ENCODE measurements at regions not wholly inside any gene's neighbourhood (a gene's known extent, or its start where the extent isn't known, plus 50 kb on each side); places are given as distances from the start of the nearest gene placed in this dataset.

GRCh38 chr6:92864966-92865555 is 554.3 kb downstream of the EPHA7 start:
- ATAC-seq (no peak), FAIRE-seq (no peak), DNase-seq (ENCODE audit: low read depth in 1 of 2, low spot score in 1 of 2) (no peak)
- ChIA-PET CTCF (no interaction called here), POLR2A (no interaction called here)
- 0% methylated on average over 3 of the region's 3 CpGs for WGBS (ENCODE audit: missing lambda C conversion rate)
- no peak overlapping the region for H3K4me3 ChIP-seq
- no peak overlapping the region for H3K27ac ChIP-seq
- no peak overlapping the region for H3K4me2 ChIP-seq
- no peak for TF ChIP-seq CHD2 (IDR thresholded peaks at IDR 0.05; ENCODE audit: low read length, partially characterized antibody)
- TF ChIP-seq FOSL2 (IDR thresholded peaks at IDR 0.05), result no peak
- TF ChIP-seq FOSL2 (CRISPR knock-in tag; IDR thresholded peaks at IDR 0.05), result no peak
- TF ChIP-seq REST (IDR thresholded peaks at IDR 0.05), result no peak
- no peak for TF ChIP-seq KDM1A (IDR thresholded peaks at IDR 0.05; ENCODE audit: low read depth)
- TF ChIP-seq SREBF2 (IDR thresholded peaks at IDR 0.05), result no peak
- TF ChIP-seq ESRRA (IDR thresholded peaks at IDR 0.05; ENCODE audit: borderline replicate concordance, low read length), result no peak
- no peak for TF ChIP-seq EHMT2 (IDR thresholded peaks at IDR 0.05; ENCODE audit: low read depth)
- TF ChIP-seq E2F6 (IDR thresholded peaks at IDR 0.05; ENCODE audit: borderline replicate concordance, low read depth), result no peak
- no peak for TF ChIP-seq NFE2L2 (conservative IDR thresholded peaks at IDR 0.05; ENCODE audit: low read length)
- no peak for TF ChIP-seq ZSCAN20 (CRISPR knock-in tag; IDR thresholded peaks at IDR 0.05)
- TF ChIP-seq CEBPB (IDR thresholded peaks at IDR 0.05), result no peak
- H3K9me3 ChIP-seq, result no peaks in the 10 kb centered on the region
- H3K4me1 ChIP-seq, result no peaks in the 10 kb centered on the region

GRCh38 chr6:92849636-92850035 is 569.7 kb downstream of the EPHA7 start:
- FAIRE-seq, result no peak
- WGBS (ENCODE audit: missing lambda C conversion rate), result 9% methylated on average over 2 of the region's 3 CpGs
- no peak for ATAC-seq

GRCh38 chr6:92848901-92849300 is 570.5 kb downstream of the EPHA7 start:
- H3K9me3 ChIP-seq, result no peaks in the 10 kb centered on the region
- POLR2A ChIA-PET, result no interaction called here
- no peak overlapping the region for H3K27ac ChIP-seq
- CTCF ChIA-PET, result no interaction called here
- FAIRE-seq (no peak), ATAC-seq (no peak), DNase-seq (ENCODE audit: low read depth in 1 of 2, low spot score in 1 of 2) (no peak)
- no peak overlapping the region for H3K4me2 ChIP-seq
- no peaks in the 10 kb centered on the region for H3K4me1 ChIP-seq
- no peak overlapping the region for H3K4me3 ChIP-seq
- TF ChIP-seq PBX3 (IDR thresholded peaks at IDR 0.05) (no peak), RARB (CRISPR knock-in tag; IDR thresholded peaks at IDR 0.05) (no peak), USF2 (IDR thresholded peaks at IDR 0.05) (no peak), ZNF302 (CRISPR knock-in tag; IDR thresholded peaks at IDR 0.05) (no peak), CEBPB (IDR thresholded peaks at IDR 0.05) (no peak), FOSB (CRISPR knock-in tag; IDR thresholded peaks at IDR 0.05) (no peak), RNF2 (IDR thresholded peaks at IDR 0.05; ENCODE audit: borderline replicate concordance, low read depth) (no peak), BHLHE40 (IDR thresholded peaks at IDR 0.05; ENCODE audit: low read depth, low read length) (no peak)

More at GRCh38 chr6:92849636-92850035, 569.7 kb downstream of the EPHA7 start:
- H3K4me1 ChIP-seq, result no peaks in the 10 kb centered on the region
- ChIA-PET CTCF (no interaction called here), POLR2A (no interaction called here)
- no peak overlapping the region for H3K27ac ChIP-seq
- no peak overlapping the region for H3K4me2 ChIP-seq
- TF ChIP-seq HEYL (CRISPR knock-in tag; IDR thresholded peaks at IDR 0.05), result no peak
- TF ChIP-seq NPAS2 (CRISPR knock-in tag; IDR thresholded peaks at IDR 0.05; ENCODE audit: borderline replicate concordance), result no peak
- TF ChIP-seq ZC3H11A (IDR thresholded peaks at IDR 0.05), result no peak
- TF ChIP-seq FOXS1 (CRISPR knock-in tag; IDR thresholded peaks at IDR 0.05), result no peak
- TF ChIP-seq EHMT2 (IDR thresholded peaks at IDR 0.05; ENCODE audit: low read depth), result no peak
- no peak for TF ChIP-seq EHF (CRISPR knock-in tag; IDR thresholded peaks at IDR 0.05)
- no peak for DNase-seq (ENCODE audit: low read depth in 1 of 2, low spot score in 1 of 2)
- no peak overlapping the region for H3K4me3 ChIP-seq
- H3K9me3 ChIP-seq, result no peaks in the 10 kb centered on the region
